PC-9 (cell line): ENCODE measurements at regions not wholly inside any gene's neighbourhood (a gene's known extent, or its start where the extent isn't known, plus 50 kb on each side); places are given as distances from the start of the nearest gene placed in this dataset.

Source experiments
- BruUV-seq: library from RNA; stranded (reverse); fragments of 400-500 nt; replicated peaks from 2 replicates; lab custom pipeline; 2021; lab: Mats Ljungman, UMichigan
- CTCF ChIA-PET: fragments of 300-600 bp; sonication (Branson Sonifier 250); formaldehyde crosslinking; loops from one replicate; lab custom pipeline; 2022; ENCODE audit warnings: antibody characterized with exemption; lab: Charles Lee
- POLR2A ChIA-PET: fragments of 300-600 bp; sonication (Branson Sonifier 250); formaldehyde crosslinking; loops from one replicate; lab custom pipeline; 2022; ENCODE audit warnings: antibody characterized with exemption; ENCODE audit not compliant: unreplicated experiment; lab: Charles Lee
- DNase-seq, 2 experiments: peaks; one replicate each; pipeline versions ENCODE4 v3.0.0 to v3.0.0-alpha.2; 2015 to 2022; ENCODE audit warnings: mixed read lengths in 1 of 2
- H2AFZ ChIP-seq: fragments of 200-600 bp; sonication (generic); 2 replicates; pipeline ENCODE4 v1.8.1; 2017; ENCODE audit warnings: antibody characterized with exemption
- H3F3A ChIP-seq: fragments of 200-600 bp; sonication (generic); 2 replicates; pipeline ENCODE4 v1.8.1; 2017; ENCODE audit warnings: antibody characterized with exemption, mild to moderate bottlenecking, low read depth; ENCODE audit not compliant: insufficient read depth
- H3K27ac ChIP-seq: fragments of 200-600 bp; sonication (generic); 2 replicates; pipeline ENCODE4 v1.6.1; 2016; ENCODE audit warnings: mixed run types
- H3K27me3 ChIP-seq: fragments of 200-600 bp; sonication (generic); 2 replicates; pipeline ENCODE4 v1.6.1; 2016; ENCODE audit warnings: low read depth, mixed run types; ENCODE audit not compliant: insufficient read depth
- H3K36me3 ChIP-seq: fragments of 200-600 bp; sonication (generic); 2 replicates; pipeline ENCODE4 v1.6.1; 2016; ENCODE audit warnings: low read depth, mixed run types
- H3K4me1 ChIP-seq: fragments of 200-600 bp; sonication (generic); replicated peaks from 2 replicates; pipeline ENCODE4 v1.6.1; 2016; ENCODE audit warnings: mixed run types; ENCODE audit not compliant: insufficient read depth
- H3K4me2 ChIP-seq: fragments of 200-600 bp; sonication (generic); 2 replicates; pipeline ENCODE4 v1.6.1; 2017; ENCODE audit warnings: mixed run types
- H3K4me3 ChIP-seq: fragments of 200-600 bp; sonication (generic); 2 replicates; pipeline ENCODE4 v1.6.1; 2016; ENCODE audit warnings: mixed run types
- H3K79me2 ChIP-seq: fragments of 200-600 bp; sonication (generic); 2 replicates; pipeline ENCODE4 v1.6.1; 2017; ENCODE audit warnings: low read depth, mixed run types
- H3K9me2 ChIP-seq: fragments of 200-600 bp; sonication (generic); 2 replicates; pipeline ENCODE4 v1.8.1; 2017; ENCODE audit warnings: mild to moderate bottlenecking; ENCODE audit not compliant: insufficient read depth
- H3K9me3 ChIP-seq: fragments of 200-600 bp; sonication (generic); 2 replicates; pipeline ENCODE4 v1.8.1; 2016; ENCODE audit warnings: low read depth; ENCODE audit not compliant: insufficient read depth
- H4K20me1 ChIP-seq: fragments of 200-600 bp; sonication (generic); 2 replicates; pipeline ENCODE4 v1.8.1; 2017; ENCODE audit not compliant: insufficient read depth
- EZH2 ChIP-seq: fragments of 200-600 bp; sonication (generic); IDR thresholded peaks from 2 replicates; pipeline ENCODE4 v1.8.0; 2017; ENCODE audit warnings: antibody characterized with exemption, low read depth
- intact Hi-C: fragments of 100-400 bp; cut with micrococcal nuclease; formaldehyde crosslinking; loops from one replicate; pipeline ENCODE4 v1.10.0; 2022; ENCODE audit not compliant: unreplicated experiment
- TF ChIP-seq, protein P1 (sequence below): fragments of 200-600 bp; sonication (generic); conservative IDR thresholded peaks from 2 replicates; pipeline ENCODE4 v1.6.1; 2017; ENCODE audit warnings: mixed run types, antibody characterized with exemption, mild to moderate bottlenecking, moderate library complexity

DNA sequence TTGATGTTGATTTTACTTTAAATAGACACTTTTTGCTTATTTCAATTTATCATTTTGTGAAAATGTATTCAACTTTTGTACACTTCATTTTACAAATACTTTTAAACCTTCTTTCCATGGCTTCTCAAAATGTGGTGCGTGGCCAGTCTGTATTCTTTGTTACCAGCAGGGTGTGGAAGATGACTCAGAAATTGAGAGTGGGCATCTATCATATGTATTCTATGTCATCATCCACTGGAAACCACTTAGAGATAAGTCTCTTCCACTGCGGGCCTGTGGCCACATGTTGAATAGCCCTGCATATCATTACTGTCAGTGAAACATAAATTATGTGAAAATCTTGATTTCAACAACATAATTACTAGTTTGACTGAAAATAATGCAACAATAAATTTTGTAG is 52.6 kb upstream of the MC3R start:
- Histone ChIP-seq H4K20me1 (no peaks in the 10 kb centered on the region), H3K27ac (no peak overlapping the region), H3K79me2 (no peaks in the 10 kb centered on the region), H3K9me2 (no peaks in the 10 kb centered on the region), H3K27me3 (peaks cover 9% of the 10 kb centered on the region; the same call in 1 of the 2 replicates), H3K4me3 (no peak overlapping the region), H3K36me3 (no peaks in the 10 kb centered on the region), H2AFZ (no peak overlapping the region), H3K4me1 (no peaks in the 10 kb centered on the region), H3K4me2 (no peak overlapping the region), H3F3A (no peaks in the 10 kb centered on the region; the same call in 1 of the 2 replicates), H3K9me3 (peaks cover 12% of the 10 kb centered on the region)
- no TSS peak for BruUV-seq
- CTCF ChIA-PET: no interaction called here
- intact Hi-C loops: no loop called here
- no peak for DNase-seq
- POLR2A ChIA-PET: no interaction called here
- no peak for TF ChIP-seq EZH2
- TF ChIP-seq, protein P1, sequence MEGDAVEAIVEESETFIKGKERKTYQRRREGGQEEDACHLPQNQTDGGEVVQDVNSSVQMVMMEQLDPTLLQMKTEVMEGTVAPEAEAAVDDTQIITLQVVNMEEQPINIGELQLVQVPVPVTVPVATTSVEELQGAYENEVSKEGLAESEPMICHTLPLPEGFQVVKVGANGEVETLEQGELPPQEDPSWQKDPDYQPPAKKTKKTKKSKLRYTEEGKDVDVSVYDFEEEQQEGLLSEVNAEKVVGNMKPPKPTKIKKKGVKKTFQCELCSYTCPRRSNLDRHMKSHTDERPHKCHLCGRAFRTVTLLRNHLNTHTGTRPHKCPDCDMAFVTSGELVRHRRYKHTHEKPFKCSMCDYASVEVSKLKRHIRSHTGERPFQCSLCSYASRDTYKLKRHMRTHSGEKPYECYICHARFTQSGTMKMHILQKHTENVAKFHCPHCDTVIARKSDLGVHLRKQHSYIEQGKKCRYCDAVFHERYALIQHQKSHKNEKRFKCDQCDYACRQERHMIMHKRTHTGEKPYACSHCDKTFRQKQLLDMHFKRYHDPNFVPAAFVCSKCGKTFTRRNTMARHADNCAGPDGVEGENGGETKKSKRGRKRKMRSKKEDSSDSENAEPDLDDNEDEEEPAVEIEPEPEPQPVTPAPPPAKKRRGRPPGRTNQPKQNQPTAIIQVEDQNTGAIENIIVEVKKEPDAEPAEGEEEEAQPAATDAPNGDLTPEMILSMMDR: no peak
